ENCODE measurements at regions not wholly inside any gene's neighbourhood (a gene's known extent, or its start where the extent isn't known, plus 50 kb on each side); places are given as distances from the start of the nearest gene placed in this dataset.

- Histone ChIP-seq H3K36me3 (ENCODE audit: insufficient read depth, low read length) (no peaks in the 10 kb centered on the region), H2AFZ (ENCODE audit: low read depth, low read length) (no peak overlapping the region), H3K79me2 (replicated peaks; ENCODE audit: insufficient read depth, low read length) (no peaks in the 10 kb centered on the region), H3K9me3 (ENCODE audit: low read length) (no peaks in the 10 kb centered on the region), H3K9me2 (ENCODE audit: insufficient read depth, low read length) (no peaks in the 10 kb centered on the region), H3K4me2 (ENCODE audit: low read length) (no peak overlapping the region), H3K27me3 (ENCODE audit: insufficient read depth, low read depth, low read length) (no peaks in the 10 kb centered on the region), H3K9ac (ENCODE audit: low read length) (no peak overlapping the region), H3F3A (ENCODE audit: insufficient read depth, low read length, poor library complexity, severe bottlenecking) (no peaks in the 10 kb centered on the region), H3K27ac (ENCODE audit: low read length) (no peak overlapping the region), H4K20me1 (ENCODE audit: insufficient read depth) (no peaks in the 10 kb centered on the region), H3K4me3 (ENCODE audit: low read length) (no peak overlapping the region)
- no peak for TF ChIP-seq SMC3 (conservative IDR thresholded peaks at IDR 0.05; ENCODE audit: poor library complexity)
- no peak for TF ChIP-seq EZH2 (IDR thresholded peaks at IDR 0.05; ENCODE audit: borderline replicate concordance, insufficient read depth, low read length, poor library complexity, severe bottlenecking)
- TF ChIP-seq TAF1 (IDR thresholded peaks at IDR 0.05; ENCODE audit: low read depth), result no peak
- TF ChIP-seq CTCF (IDR thresholded peaks at IDR 0.05; ENCODE audit: poor library complexity, severe bottlenecking), result no peak
- no peak for TF ChIP-seq MXI1 (conservative IDR thresholded peaks at IDR 0.05; ENCODE audit: poor library complexity, severe bottlenecking)
- TF ChIP-seq POLR2AphosphoS5 (IDR thresholded peaks at IDR 0.05), result no peak
- TF ChIP-seq RAD21 (conservative IDR thresholded peaks at IDR 0.05), result no peak
- no peak for TF ChIP-seq REST (IDR thresholded peaks at IDR 0.05; ENCODE audit: borderline replicate concordance)
- TF ChIP-seq EP300 (conservative IDR thresholded peaks at IDR 0.05; ENCODE audit: poor library complexity, severe bottlenecking), result no peak
Observed at GRCh38 chr6:92109956-92110355, 1309.4 kb downstream of the EPHA7 start.

- Histone ChIP-seq H3K4me2 (ENCODE audit: low read length) (no peak overlapping the region), H3K36me3 (ENCODE audit: insufficient read depth, low read length) (no peaks in the 10 kb centered on the region), H2AFZ (ENCODE audit: low read depth, low read length) (no peak overlapping the region), H3K4me3 (ENCODE audit: low read length) (no peak overlapping the region), H3K27ac (ENCODE audit: low read length) (no peak overlapping the region), H3K9me3 (ENCODE audit: low read length) (no peaks in the 10 kb centered on the region), H4K20me1 (ENCODE audit: insufficient read depth) (no peaks in the 10 kb centered on the region), H3K9me2 (ENCODE audit: insufficient read depth, low read length) (no peaks in the 10 kb centered on the region), H3K9ac (ENCODE audit: low read length) (no peak overlapping the region), H3K79me2 (replicated peaks; ENCODE audit: insufficient read depth, low read length) (no peaks in the 10 kb centered on the region), H3F3A (ENCODE audit: insufficient read depth, low read length, poor library complexity, severe bottlenecking) (no peaks in the 10 kb centered on the region), H3K27me3 (ENCODE audit: insufficient read depth, low read depth, low read length) (no peaks in the 10 kb centered on the region)
- TF ChIP-seq TAF1 (IDR thresholded peaks at IDR 0.05; ENCODE audit: low read depth) (no peak), EZH2 (IDR thresholded peaks at IDR 0.05; ENCODE audit: borderline replicate concordance, insufficient read depth, low read length, poor library complexity, severe bottlenecking) (no peak), MXI1 (conservative IDR thresholded peaks at IDR 0.05; ENCODE audit: poor library complexity, severe bottlenecking) (no peak), RAD21 (conservative IDR thresholded peaks at IDR 0.05) (no peak), CTCF (IDR thresholded peaks at IDR 0.05; ENCODE audit: poor library complexity, severe bottlenecking) (no peak), REST (IDR thresholded peaks at IDR 0.05; ENCODE audit: borderline replicate concordance) (no peak), EP300 (conservative IDR thresholded peaks at IDR 0.05; ENCODE audit: poor library complexity, severe bottlenecking) (no peak), SMC3 (conservative IDR thresholded peaks at IDR 0.05; ENCODE audit: poor library complexity) (no peak), POLR2AphosphoS5 (IDR thresholded peaks at IDR 0.05) (no peak)
Observed at GRCh38 chr6:92109256-92109655, 1310.1 kb downstream of the EPHA7 start.
